SK-N-MC (cell line): ENCODE measurements at regions not wholly inside any gene's neighbourhood (a gene's known extent, or its start where the extent isn't known, plus 50 kb on each side); places are given as distances from the start of the nearest gene placed in this dataset.

Source experiments
- DNase-seq: peaks from one replicate; pipeline ENCODE4 v3.0.0-alpha.2; 2011; ENCODE audit warnings: low read depth, low spot score
- H3K27ac ChIP-seq: fragments of 200-600 bp; sonication (generic); 2 replicates; pipeline ENCODE4 v1.5.1; 2016; ENCODE audit warnings: mixed run types
- H3K36me3 ChIP-seq: fragments of 200-600 bp; sonication (generic); 2 replicates; pipeline ENCODE4 v1.6.1; 2017; ENCODE audit warnings: antibody characterized with exemption, low read length, mixed read lengths; ENCODE audit not compliant: insufficient read depth
- H3K4me3 ChIP-seq: fragments of 200-600 bp; sonication (generic); 2 replicates; pipeline ENCODE4 v1.5.1; 2016
- H3K9ac ChIP-seq: fragments of 200-600 bp; sonication (generic); 2 replicates; pipeline ENCODE4 v1.8.0; 2017; ENCODE audit warnings: mixed run types, mixed read lengths; ENCODE audit not compliant: insufficient read length
- H3K9me3 ChIP-seq: fragments of 200-600 bp; sonication (generic); 2 replicates; pipeline ENCODE4 v1.6.1; 2017; ENCODE audit warnings: low read depth, mild to moderate bottlenecking, antibody characterized with exemption, low read length, moderate library complexity, mixed read lengths
- EZH2 ChIP-seq: fragments of 200-600 bp; sonication (generic); IDR thresholded peaks from one replicate; pipeline ENCODE4 v1.6.1; 2017; ENCODE audit warnings: antibody characterized with exemption
- FOXP2 ChIP-seq: optimal IDR thresholded peaks from 2 replicates; pipeline ENCODE3; 2011; ENCODE audit warnings: mild to moderate bottlenecking, moderate library complexity; ENCODE audit not compliant: insufficient read depth; ENCODE audit errors: extremely low read length, control extremely low read depth
- POLR2AphosphoS5 ChIP-seq: IDR thresholded peaks from 2 replicates; pipeline ENCODE4 v1.6.1; 2012; ENCODE audit warnings: mild to moderate bottlenecking, low read depth, low read length, borderline replicate concordance

GRCh38 chr4:14924076-14924811 lies 78.0 kb upstream of the CPEB2 start:
- no peak for DNase-seq
- Histone ChIP-seq H3K36me3 (no peaks in the 10 kb centered on the region), H3K4me3 (no peak overlapping the region), H3K9me3 (no peaks in the 10 kb centered on the region), H3K27ac (no peak overlapping the region), H3K9ac (no peak overlapping the region)
- no peak for TF ChIP-seq FOXP2
- no peak for TF ChIP-seq POLR2AphosphoS5
- TF ChIP-seq EZH2: no peak

GRCh38 chr4:14924812-14925344 lies 77.4 kb upstream of the CPEB2 start:
- TF ChIP-seq POLR2AphosphoS5 (no peak), FOXP2 (no peak), EZH2 (no peak)
- DNase-seq: no peak
- no peaks in the 10 kb centered on the region for H3K36me3 ChIP-seq
- no peaks in the 10 kb centered on the region for H3K9me3 ChIP-seq
- no peak overlapping the region for H3K4me3 ChIP-seq
- no peak overlapping the region for H3K27ac ChIP-seq
- no peak overlapping the region for H3K9ac ChIP-seq

- Histone ChIP-seq H3K4me3 (no peak overlapping the region), H3K36me3 (no peaks in the 10 kb centered on the region), H3K9me3 (no peaks in the 10 kb centered on the region), H3K27ac (no peak overlapping the region), H3K9ac (no peak overlapping the region)
- TF ChIP-seq FOXP2: no peak
- TF ChIP-seq POLR2AphosphoS5: no peak
- TF ChIP-seq EZH2: no peak
- DNase-seq: no peak
Measured at GRCh38 chr4:14925471-14925870, 76.8 kb upstream of the CPEB2 start.

GRCh38 chr4:14926368-14926767 lies 75.9 kb upstream of the CPEB2 start:
- no peaks in the 10 kb centered on the region for H3K36me3 ChIP-seq
- no peak for DNase-seq
- no peak overlapping the region for H3K4me3 ChIP-seq
- H3K27ac ChIP-seq: no peak overlapping the region
- no peak overlapping the region for H3K9ac ChIP-seq
- no peaks in the 10 kb centered on the region for H3K9me3 ChIP-seq
- TF ChIP-seq POLR2AphosphoS5 (no peak), FOXP2 (no peak), EZH2 (no peak)

- no peak for DNase-seq
- Histone ChIP-seq H3K4me3 (no peak overlapping the region), H3K36me3 (no peaks in the 10 kb centered on the region), H3K27ac (no peak overlapping the region), H3K9ac (no peak overlapping the region), H3K9me3 (no peaks in the 10 kb centered on the region)
- TF ChIP-seq FOXP2: no peak
Measured at GRCh38 chr4:14928035-14928434, 74.2 kb upstream of the CPEB2 start.

- TF ChIP-seq POLR2AphosphoS5: no peak
- no peak for TF ChIP-seq FOXP2
- TF ChIP-seq EZH2: no peak
- Histone ChIP-seq H3K9ac (no peak overlapping the region), H3K9me3 (no peaks in the 10 kb centered on the region)
Measured at GRCh38 chr4:14929669-14930068, 72.6 kb upstream of the CPEB2 start.

GRCh38 chr4:14934704-14935390 lies 67.4 kb upstream of the CPEB2 start:
- Histone ChIP-seq H3K4me3 (no peak overlapping the region), H3K27ac (no peak overlapping the region), H3K9ac (no peak overlapping the region), H3K36me3 (no peaks in the 10 kb centered on the region), H3K9me3 (no peaks in the 10 kb centered on the region)
- TF ChIP-seq EZH2: no peak
- TF ChIP-seq POLR2AphosphoS5: no peak
- no peak for TF ChIP-seq FOXP2
- no peak for DNase-seq

More at GRCh38 chr4:14929669-14930068, 72.6 kb upstream of the CPEB2 start:
- Histone ChIP-seq H3K27ac (no peak overlapping the region), H3K4me3 (no peak overlapping the region), H3K36me3 (no peaks in the 10 kb centered on the region)
- no peak for DNase-seq

- DNase-seq: peak; percentile 32
- no peak overlapping the region for H3K9ac ChIP-seq
- no peaks in the 10 kb centered on the region for H3K36me3 ChIP-seq
- no peak overlapping the region for H3K27ac ChIP-seq
- no peaks in the 10 kb centered on the region for H3K9me3 ChIP-seq
- TF ChIP-seq FOXP2 (no peak), EZH2 (no peak), POLR2AphosphoS5 (no peak)
- no peak overlapping the region for H3K4me3 ChIP-seq
Measured at GRCh38 chr4:14943749-14944148, 58.5 kb upstream of the CPEB2 start.

GRCh38 chr4:14952352-14952751 lies 49.9 kb upstream of the CPEB2 start:
- H3K9ac ChIP-seq: no peak overlapping the region
- no peaks in the 10 kb centered on the region for H3K36me3 ChIP-seq
- no peak for DNase-seq
- H3K27ac ChIP-seq: no peak overlapping the region
- TF ChIP-seq FOXP2 (no peak), POLR2AphosphoS5 (no peak), EZH2 (no peak)
- H3K4me3 ChIP-seq: no peak overlapping the region
- no peaks in the 10 kb centered on the region for H3K9me3 ChIP-seq
